GM21360 (cell line): ENCODE measurements at regions not wholly inside any gene's neighbourhood (a gene's known extent, or its start where the extent isn't known, plus 50 kb on each side); places are given as distances from the start of the nearest gene placed in this dataset.

Experiments
- ATAC-seq: cut with Tn5 transposase; IDR thresholded peaks from one replicate; pipeline ENCODE4 v1.9.1; 2021; ENCODE audit warnings: mild to moderate bottlenecking, moderate library complexity; ENCODE audit not compliant: unreplicated experiment

- no peak for ATAC-seq
These were observed 1937.9 kb upstream of the WWC1 start for GRCh38 chr5:166353580-166353979.

- ATAC-seq, result no peak
These were observed 1937.1 kb upstream of the WWC1 start for GRCh38 chr5:166354332-166354731.

GRCh38 chr5:166356096-166356495 is 1935.3 kb upstream of the WWC1 start:
- no peak for ATAC-seq

DNA sequence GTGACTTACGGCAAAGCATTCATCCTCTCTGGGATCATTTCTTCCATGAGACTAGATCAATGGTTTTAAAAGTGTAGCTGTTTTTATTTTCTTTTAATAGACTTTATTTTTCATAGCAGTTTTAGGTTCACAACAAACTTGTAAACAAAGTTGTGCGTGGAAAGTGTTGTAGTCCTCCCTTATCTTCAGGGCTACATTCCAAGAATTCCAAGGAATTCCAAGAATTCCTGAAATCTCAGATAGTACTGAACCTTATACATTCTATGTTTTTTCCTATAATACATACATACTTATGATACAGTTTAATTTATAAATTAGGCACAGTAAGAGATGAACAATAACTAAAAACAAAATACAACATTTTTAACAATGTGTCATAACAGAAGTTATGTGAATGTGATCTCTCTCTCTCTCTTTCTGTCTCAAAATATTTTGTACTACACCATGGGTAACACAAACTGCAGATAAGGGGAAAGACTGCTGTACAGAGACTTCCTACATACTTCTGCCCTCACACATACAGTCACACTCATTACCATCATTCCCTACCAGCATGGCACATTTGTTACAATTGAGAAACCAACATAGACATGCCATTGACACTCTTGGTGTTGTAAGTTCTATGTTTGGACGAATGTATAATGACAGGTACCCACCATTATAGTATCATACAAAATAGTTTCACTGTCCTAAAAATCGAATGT is 1933.2 kb upstream of the WWC1 start:
- ATAC-seq, result no peak

DNA sequence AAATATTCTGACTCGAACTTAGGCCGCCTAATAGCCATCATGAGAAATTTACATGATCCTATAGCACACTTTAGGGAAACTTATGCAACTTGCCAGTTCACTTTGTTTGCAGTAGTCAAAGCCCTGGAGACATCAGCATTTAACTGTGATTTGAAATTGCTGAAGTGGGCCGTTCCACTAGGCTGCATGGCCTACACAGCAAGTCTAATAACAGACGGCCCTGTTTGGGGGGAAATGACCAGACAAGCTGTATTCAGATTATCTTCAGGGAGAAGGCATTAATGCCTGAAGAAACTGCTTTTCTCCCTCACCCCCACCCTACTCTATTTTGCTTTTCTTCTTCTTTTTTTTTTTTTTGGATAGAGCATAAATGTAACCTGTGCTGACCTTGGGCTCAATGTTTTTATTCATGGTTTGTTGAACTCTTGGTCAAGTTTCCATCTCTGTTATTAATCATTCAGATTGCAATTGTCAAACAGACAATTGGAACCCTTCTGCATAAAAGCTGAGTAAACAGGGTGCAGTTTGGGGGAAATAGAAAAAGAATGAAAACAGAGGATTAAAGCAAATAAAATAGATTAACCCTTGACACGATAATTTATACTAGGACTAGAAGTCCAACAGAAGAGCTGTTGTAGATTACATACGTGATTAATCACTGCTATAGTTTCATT is 1928.2 kb upstream of the WWC1 start:
- no peak for ATAC-seq

DNA sequence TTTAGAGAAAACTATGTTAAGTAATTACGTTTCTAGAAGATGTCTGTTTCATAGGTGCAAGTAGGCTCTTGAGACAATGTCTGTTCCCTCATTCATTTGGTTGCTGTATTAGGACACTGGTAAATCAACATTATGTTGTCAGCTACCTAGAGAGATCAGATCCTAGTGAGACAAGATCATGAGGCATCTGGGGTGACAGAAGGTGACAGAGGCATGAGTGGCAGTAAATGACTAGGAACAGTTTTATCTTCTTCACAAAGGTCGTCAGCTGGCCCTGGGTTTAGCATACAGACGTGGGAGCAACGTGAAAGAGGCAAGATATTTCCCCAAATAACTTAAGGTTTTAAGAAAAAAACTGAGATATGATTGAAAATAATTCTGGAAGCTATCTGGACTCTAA is 1926.3 kb upstream of the WWC1 start:
- ATAC-seq, result no peak

- ATAC-seq, result no peak
These were observed 1924.1 kb upstream of the WWC1 start for GRCh38 chr5:166367391-166367790.

GRCh38 chr5:166369346-166369745 is 1922.1 kb upstream of the WWC1 start:
- ATAC-seq, result no peak

- no peak for ATAC-seq
These were observed 1921.6 kb upstream of the WWC1 start for GRCh38 chr5:166369807-166370206.

- no peak for ATAC-seq
These were observed 1920.3 kb upstream of the WWC1 start for GRCh38 chr5:166370928-166371690.

DNA sequence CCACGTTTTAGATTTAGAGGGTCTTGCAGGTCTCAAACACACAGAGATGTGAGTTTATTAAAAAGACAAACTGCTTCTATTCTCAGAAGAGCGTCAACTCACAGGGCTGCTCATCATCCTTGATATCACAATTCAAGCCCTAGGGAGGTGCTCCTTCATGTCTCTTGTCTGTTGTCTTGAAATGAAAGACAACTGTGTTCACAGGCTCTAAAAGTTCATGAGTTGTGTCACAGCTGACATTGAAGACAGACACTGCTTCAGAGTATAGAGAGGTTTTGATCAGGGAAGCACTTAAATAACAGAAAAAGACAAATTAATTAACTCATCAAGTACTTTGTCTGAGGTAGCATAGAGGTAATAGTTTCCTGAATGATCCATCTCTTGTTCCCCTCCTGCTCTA is 1917.6 kb upstream of the WWC1 start:
- ATAC-seq, result no peak

DNA sequence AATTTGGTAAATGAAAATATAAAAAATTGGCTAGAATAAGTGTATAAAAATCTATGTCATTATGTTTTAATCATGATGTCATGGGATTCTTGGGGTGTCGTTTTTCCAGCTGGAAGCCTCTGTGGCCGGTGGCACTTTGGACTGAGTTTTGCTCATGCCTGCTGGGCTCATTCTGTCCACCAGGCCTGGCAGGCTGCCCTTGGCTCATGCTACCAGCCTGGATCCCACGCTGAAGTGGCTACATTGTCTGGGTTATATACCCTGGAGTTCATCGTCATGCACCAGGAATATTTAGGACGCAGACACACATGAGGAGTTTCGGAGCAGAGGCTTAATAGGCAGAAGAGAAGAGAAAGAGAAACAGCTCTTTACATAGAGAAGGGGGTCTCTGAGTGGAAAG is 1913.7 kb upstream of the WWC1 start:
- no peak for ATAC-seq

DNA sequence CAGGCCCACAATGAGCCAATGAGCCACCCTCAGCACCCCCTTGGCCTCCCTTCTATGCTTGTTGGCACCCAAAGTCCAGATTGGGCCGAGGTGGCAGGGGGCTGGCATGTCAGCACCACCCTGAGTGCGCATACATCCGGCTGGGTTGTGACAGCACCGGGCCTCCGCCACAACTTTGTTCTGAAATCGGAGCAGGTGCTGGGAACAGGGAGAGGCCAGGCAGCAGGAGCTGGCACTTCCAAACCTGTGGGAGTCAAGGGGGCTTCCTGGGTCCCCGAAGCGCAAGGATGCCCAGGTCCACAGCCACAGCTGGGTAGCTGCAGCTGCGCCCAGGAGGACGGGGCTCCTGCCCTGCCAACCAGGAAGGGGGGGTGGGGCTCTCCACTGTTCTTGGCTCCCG is 1911.9 kb upstream of the WWC1 start:
- no peak for ATAC-seq

DNA sequence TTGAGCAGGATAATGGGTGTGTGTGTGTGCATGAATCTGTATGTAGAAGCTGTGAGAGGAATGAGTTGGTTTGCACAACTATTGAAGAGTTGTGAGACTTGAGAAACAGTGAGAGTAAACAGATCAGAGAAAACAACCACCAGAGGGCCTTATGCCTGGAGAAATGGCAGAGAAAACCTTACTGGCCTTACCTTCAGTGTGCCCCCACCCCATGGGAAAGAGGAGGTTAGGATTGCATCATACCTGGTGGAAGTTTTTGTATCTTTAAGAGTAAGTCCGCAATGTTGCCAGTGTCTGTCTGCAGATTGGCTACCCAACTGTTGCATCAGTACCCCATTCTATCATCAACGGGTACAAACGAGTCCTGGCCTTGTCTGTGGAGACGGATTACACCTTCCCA is 1909.4 kb upstream of the WWC1 start:
- ATAC-seq, result no peak

DNA sequence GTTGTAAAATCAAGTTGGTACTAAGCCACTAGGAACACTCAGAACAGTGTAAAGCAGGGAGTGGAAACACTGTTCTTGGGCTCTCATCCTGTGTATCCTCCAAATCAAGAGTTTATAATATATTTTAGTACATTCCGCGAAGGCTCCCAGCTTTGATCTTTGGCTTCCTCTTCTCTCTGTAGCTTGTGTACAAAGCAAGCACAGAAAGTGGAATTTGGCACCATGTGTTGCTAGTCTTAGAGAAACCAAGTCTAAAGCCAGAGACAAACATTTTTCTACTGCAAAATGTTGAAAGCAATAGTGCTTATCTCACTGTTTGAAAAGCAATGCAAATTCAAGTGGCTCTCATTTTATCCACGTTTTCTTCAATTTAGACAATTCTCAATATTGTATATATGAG is 1893.3 kb upstream of the WWC1 start:
- no peak for ATAC-seq

- no peak for ATAC-seq
These were observed 1891.7 kb upstream of the WWC1 start for GRCh38 chr5:166399781-166400180.

- no peak for ATAC-seq
These were observed 1890.1 kb upstream of the WWC1 start for GRCh38 chr5:166401391-166401790.

DNA sequence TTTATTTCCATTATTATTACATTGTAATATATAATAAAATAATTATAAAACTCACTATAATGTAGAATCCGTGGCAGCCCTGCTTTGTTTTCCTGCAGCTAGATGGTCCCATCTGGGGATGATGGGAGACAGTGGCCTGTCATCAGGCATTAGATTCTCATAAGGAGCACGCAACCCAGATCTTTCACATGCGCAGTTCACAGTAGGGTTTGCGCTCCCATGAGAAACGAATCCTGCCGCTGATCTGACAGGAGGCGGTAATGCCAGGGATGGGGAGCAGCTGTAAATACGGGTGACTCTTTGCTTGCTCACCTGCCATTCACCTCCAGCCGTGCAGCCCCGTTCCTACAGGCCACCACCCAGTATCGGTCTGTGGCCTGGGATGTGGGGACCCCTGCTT is 1879.3 kb upstream of the WWC1 start:
- ATAC-seq, result no peak

DNA sequence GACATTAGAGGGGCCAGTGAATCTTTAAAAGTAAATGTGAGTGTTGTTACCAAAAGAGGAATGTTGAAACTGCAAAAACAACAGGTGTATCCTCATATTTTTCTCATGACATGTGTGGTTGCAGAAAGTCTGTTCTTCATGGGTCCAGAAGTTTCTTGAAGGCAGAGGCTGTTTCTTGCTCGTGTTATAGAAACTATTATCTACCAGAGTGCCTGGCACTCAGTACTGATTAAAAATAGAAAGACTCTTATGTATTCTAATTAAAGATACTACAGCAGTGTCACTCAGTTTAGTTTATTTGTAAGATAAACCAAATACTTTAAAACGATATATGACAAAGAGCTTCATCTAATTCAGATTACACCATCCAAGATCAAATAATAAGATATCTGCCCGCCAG is 1864.2 kb upstream of the WWC1 start:
- no peak for ATAC-seq

DNA sequence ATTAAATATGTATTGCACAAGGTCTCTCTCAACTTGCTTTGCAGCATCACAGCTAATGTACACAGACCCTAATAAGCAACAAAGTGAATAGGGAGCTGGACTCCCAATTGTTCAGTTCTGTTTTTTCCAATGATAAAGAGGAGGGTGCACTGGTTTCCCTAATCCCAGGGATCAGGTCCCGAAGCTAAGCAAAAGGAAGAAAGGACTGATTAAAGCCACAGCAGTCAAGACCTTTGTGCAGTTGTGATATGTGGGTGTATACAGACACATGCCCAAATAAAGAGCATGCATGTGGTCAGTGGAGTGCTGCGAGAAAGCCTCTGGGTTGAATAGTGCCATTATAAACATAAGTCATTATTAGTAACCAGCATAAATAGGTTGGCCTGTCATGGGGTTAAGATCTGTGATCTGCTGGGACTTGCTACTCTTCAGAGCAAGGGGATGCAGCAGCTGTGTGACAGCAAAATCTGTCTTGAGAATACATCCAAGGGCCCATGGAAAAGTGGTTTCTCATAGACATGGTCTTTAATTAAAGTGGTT is 1863.1 kb upstream of the WWC1 start:
- no peak for ATAC-seq

DNA sequence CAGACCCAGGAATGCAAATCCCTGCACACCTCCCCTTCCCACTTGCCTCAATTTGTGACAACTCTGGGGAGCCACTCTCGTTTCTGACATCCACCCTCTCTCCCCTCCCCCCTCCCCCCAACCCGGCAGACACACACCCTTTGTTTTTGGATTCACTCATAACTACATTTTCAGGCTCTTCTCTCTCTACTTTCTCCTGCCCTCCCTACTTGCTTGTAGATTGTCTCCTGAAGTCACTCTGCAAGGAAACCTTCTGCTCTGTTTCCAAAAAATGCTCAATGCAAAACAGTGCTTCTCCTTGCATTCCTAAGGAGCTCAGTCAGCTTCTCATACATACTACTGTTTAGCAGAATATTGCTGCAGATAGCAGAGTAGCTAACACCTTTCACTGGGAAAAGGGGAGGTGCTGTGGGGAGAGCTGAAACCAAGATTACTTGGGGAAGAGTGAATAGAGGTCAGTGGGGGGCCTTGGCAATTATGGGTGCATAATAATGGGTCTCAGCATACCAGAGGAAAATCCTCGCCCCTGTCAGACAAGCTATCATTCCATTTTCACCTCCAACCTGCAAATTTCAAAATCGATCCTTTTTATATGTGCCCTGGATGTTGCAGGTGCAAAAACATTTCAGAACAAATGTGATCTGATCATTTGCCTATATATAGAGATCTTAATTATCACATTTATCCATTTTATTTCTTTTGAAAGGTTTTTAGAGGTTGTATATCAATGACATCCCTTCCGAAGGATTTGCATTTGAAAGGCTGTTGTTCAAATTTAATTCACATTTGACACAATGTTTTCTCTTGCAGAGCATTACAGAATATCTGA is 1860.7 kb upstream of the WWC1 start:
- no peak for ATAC-seq
